Gastrocnemius medialis (tissue), 4 donors: ENCODE measurements at regions not wholly inside any gene's neighbourhood (a gene's known extent, or its start where the extent isn't known, plus 50 kb on each side); places are given as distances from the start of the nearest gene placed in this dataset.

Source experiments
- POLR2A ChIP-seq, 2 donors: fragments of 450-650 bp; IDR thresholded peaks; one replicate each; pipeline ENCODE4 v1.6.1; 2017; ENCODE audit warnings: antibody characterized with exemption in 2 of 2, mild to moderate bottlenecking in 2 of 2, moderate library complexity in 2 of 2
- TF ChIP-seq, protein P1 (sequence below), 5 experiments: fragments of 450-650 bp in 3 of 5; fragments of 200-600 bp in 2 of 5; sonication (generic) in 2 of 5; IDR thresholded peaks in 4 of 5; conservative IDR thresholded peaks in 1 of 5; 1 replicate in 4 of 5; 2 replicates in 1 of 5; pipeline ENCODE4 v1.5.1; 2016 to 2019; ENCODE audit warnings: antibody characterized with exemption in 5 of 5, mild to moderate bottlenecking in 3 of 5, moderate library complexity in 3 of 5

DNA sequence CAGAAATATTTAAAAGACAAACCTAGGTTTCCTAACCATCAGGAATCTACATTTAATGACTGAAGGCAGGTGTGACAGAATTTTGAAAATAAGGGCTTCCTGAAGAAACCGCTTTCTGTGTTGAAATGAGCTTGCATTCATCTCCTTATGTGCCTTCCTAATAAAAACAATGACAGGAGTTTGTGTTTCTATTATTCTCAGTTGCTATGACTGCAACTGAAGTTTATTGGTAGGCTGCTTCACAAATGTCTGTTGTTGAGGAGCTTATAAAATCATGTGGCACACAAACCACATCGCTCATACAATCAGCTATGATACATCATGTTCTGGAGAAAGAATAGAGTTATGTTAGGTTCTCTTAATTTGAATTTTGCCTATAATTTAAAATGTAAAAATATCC, 362.7 kb upstream of the SLC8A1 start:
- TF ChIP-seq, protein P1, sequence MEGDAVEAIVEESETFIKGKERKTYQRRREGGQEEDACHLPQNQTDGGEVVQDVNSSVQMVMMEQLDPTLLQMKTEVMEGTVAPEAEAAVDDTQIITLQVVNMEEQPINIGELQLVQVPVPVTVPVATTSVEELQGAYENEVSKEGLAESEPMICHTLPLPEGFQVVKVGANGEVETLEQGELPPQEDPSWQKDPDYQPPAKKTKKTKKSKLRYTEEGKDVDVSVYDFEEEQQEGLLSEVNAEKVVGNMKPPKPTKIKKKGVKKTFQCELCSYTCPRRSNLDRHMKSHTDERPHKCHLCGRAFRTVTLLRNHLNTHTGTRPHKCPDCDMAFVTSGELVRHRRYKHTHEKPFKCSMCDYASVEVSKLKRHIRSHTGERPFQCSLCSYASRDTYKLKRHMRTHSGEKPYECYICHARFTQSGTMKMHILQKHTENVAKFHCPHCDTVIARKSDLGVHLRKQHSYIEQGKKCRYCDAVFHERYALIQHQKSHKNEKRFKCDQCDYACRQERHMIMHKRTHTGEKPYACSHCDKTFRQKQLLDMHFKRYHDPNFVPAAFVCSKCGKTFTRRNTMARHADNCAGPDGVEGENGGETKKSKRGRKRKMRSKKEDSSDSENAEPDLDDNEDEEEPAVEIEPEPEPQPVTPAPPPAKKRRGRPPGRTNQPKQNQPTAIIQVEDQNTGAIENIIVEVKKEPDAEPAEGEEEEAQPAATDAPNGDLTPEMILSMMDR (IDR thresholded peaks at IDR 0.05 in 4 of 5, conservative IDR thresholded peaks at IDR 0.05 in 1 of 5), result no peak
- no peak for TF ChIP-seq POLR2A (IDR thresholded peaks at IDR 0.05)
